ENCODE measurements at regions not wholly inside any gene's neighbourhood (a gene's known extent, or its start where the extent isn't known, plus 50 kb on each side); places are given as distances from the start of the nearest gene placed in this dataset.
"Not testable (repeated sequence)": the region's sequence is repeated elsewhere in the genome, so short reads cannot be mapped to it uniquely, and the experiment has no call there.

GRCh38 chr14:25290154-25290553 is 240.2 kb upstream of the STXBP6 start:
- not testable (repeated sequence) for TF ChIP-seq POLR2A (IDR thresholded peaks at IDR 0.05; ENCODE audit: low read length); GATA1 (IDR thresholded peaks at IDR 0.05; ENCODE audit: low read depth, low read length)
